ENCODE measurements at regions not wholly inside any gene's neighbourhood (a gene's known extent, or its start where the extent isn't known, plus 50 kb on each side); places are given as distances from the start of the nearest gene placed in this dataset.

GRCh38 chr12:118618695-118619094, 242.3 kb downstream of the SUDS3 start:
- TF ChIP-seq CTCF (IDR thresholded peaks at IDR 0.05): no peak
- TF ChIP-seq EZH2 (IDR thresholded peaks at IDR 0.05; ENCODE audit: borderline replicate concordance, insufficient read depth, low read depth, low read length, poor library complexity, severe bottlenecking): no peak
